ENCODE measurements at regions not wholly inside any gene's neighbourhood (a gene's known extent, or its start where the extent isn't known, plus 50 kb on each side); places are given as distances from the start of the nearest gene placed in this dataset.

GRCh38 chr17:54237911-54238515 lies 415.3 kb downstream of the KIF2B start:
- Mint-ChIP-seq H3K4me3 (no peak overlapping the region), H3K4me1 (no peaks in the 10 kb centered on the region), H3K27me3 (ENCODE audit: low read depth, poor library complexity) (no peaks in the 10 kb centered on the region), H3K9me3 (peaks cover 11% of the 10 kb centered on the region), H3K27ac (no peak overlapping the region), H3K36me3 (ENCODE audit: low read depth) (peaks cover 5% of the 10 kb centered on the region)
- DNase-seq, result no peak
- no peak for TF ChIP-seq CTCF (IDR thresholded peaks at IDR 0.05)

DNA sequence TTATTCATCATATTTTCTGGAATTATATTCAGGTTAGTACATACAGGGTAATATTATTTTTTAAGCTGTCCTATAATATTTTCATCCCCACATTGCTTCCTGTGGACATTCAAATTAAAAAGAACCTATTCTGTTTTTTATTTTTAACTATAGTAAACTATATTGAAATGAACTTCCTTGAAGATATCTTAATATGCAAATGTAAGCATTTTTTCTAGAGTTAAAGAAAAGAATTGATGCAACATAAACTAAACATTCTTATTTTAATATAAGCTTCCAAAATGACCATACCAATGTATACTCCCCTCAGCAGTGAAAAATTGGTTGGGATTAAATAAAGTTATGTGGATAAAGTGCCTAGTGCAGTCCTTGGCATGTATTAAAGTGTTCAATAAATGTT lies 416.6 kb downstream of the KIF2B start:
- TF ChIP-seq CTCF (IDR thresholded peaks at IDR 0.05), result no peak
- H3K27me3 Mint-ChIP-seq (ENCODE audit: low read depth, poor library complexity), result no peaks in the 10 kb centered on the region
- DNase-seq, result no peak
- peaks cover 5% of the 10 kb centered on the region for H3K36me3 Mint-ChIP-seq (ENCODE audit: low read depth)
- no peak overlapping the region for H3K27ac Mint-ChIP-seq
- H3K9me3 Mint-ChIP-seq, result peaks cover 24% of the 10 kb centered on the region
- H3K4me1 Mint-ChIP-seq, result no peaks in the 10 kb centered on the region
- no peak overlapping the region for H3K4me3 Mint-ChIP-seq

- TF ChIP-seq CTCF (IDR thresholded peaks at IDR 0.05), result no peak
- Mint-ChIP-seq H3K27ac (no peak overlapping the region), H3K4me1 (no peaks in the 10 kb centered on the region), H3K9me3 (no peaks in the 10 kb centered on the region), H3K4me3 (no peak overlapping the region), H3K36me3 (ENCODE audit: low read depth) (no peaks in the 10 kb centered on the region), H3K27me3 (ENCODE audit: low read depth, poor library complexity) (no peaks in the 10 kb centered on the region)
- no peak for DNase-seq
Observed at GRCh38 chr17:54255696-54256095, 433.0 kb downstream of the KIF2B start.

DNA sequence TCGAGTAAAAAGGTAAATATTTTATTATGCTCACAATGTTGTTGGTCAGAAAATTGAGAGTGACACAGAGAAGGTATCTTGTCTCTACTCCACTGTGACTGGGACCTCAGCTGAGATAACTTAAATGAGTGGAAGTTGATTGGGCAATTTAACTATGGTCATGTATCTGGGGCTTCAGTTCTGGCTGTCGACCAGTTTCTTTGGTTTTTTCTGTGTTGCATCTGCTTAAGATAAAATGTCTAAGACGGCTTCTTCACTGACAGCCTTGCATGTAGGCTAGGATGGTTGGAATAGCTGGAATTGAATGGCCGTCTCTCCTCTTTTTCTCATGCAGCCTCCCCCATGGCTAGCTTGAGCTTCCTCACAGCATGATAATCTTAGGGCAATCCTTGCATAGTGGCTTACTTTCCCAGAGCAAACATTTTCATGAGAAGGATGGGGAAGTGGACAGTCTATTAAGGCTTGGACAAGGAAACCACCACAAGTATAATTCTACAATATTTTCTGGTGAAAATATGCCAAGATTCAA lies 433.7 kb downstream of the KIF2B start:
- no peak for TF ChIP-seq CTCF (IDR thresholded peaks at IDR 0.05)
- H3K27me3 Mint-ChIP-seq (ENCODE audit: low read depth, poor library complexity), result no peaks in the 10 kb centered on the region
- DNase-seq, result no peak
- no peak overlapping the region for H3K27ac Mint-ChIP-seq
- no peaks in the 10 kb centered on the region for H3K4me1 Mint-ChIP-seq
- no peaks in the 10 kb centered on the region for H3K36me3 Mint-ChIP-seq (ENCODE audit: low read depth)
- peaks cover 1% of the 10 kb centered on the region for H3K9me3 Mint-ChIP-seq
- H3K4me3 Mint-ChIP-seq, result no peak overlapping the region

DNA sequence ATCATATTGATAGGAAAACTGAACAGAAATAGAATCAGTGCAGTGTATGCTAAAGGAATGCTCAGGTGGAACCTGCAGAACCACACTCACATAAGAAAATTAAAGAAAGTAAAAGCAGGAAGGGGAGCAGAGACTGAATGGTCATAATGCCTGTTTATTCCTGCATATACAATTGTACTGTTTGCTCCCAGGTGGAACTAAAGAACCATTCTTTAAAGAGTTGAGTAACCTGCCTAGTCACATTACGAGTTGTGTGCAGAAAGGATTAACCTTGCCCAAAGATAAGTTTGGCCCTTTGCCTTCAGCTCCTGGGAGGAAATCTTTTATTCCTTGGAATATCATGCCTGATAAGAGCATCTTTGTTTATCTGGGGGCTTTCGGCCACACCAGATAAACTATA lies 434.7 kb downstream of the KIF2B start:
- H3K27me3 Mint-ChIP-seq (ENCODE audit: low read depth, poor library complexity), result no peaks in the 10 kb centered on the region
- H3K9me3 Mint-ChIP-seq, result peaks cover 5% of the 10 kb centered on the region
- no peak for DNase-seq
- H3K4me3 Mint-ChIP-seq, result no peak overlapping the region
- no peak for TF ChIP-seq CTCF (IDR thresholded peaks at IDR 0.05)
- no peak overlapping the region for H3K27ac Mint-ChIP-seq
- no peaks in the 10 kb centered on the region for H3K36me3 Mint-ChIP-seq (ENCODE audit: low read depth)
- no peaks in the 10 kb centered on the region for H3K4me1 Mint-ChIP-seq

GRCh38 chr17:54259476-54259875 lies 436.7 kb downstream of the KIF2B start:
- Mint-ChIP-seq H3K27ac (no peak overlapping the region), H3K36me3 (ENCODE audit: low read depth) (peaks cover 7% of the 10 kb centered on the region), H3K4me3 (no peak overlapping the region), H3K9me3 (peaks cover 14% of the 10 kb centered on the region), H3K4me1 (no peaks in the 10 kb centered on the region), H3K27me3 (ENCODE audit: low read depth, poor library complexity) (no peaks in the 10 kb centered on the region)
- DNase-seq, result no peak
- TF ChIP-seq CTCF (IDR thresholded peaks at IDR 0.05), result no peak
